ENCODE measurements at regions not wholly inside any gene's neighbourhood (a gene's known extent, or its start where the extent isn't known, plus 50 kb on each side); places are given as distances from the start of the nearest gene placed in this dataset.

GRCh38 chr1:29653034-29653810, 416.9 kb downstream of the PTPRU start:
- H3K27ac Mint-ChIP-seq = no peak overlapping the region
- CTCF ChIA-PET = no interaction called here
- no peaks in the 10 kb centered on the region for H3K4me1 Mint-ChIP-seq
- H3K36me3 Mint-ChIP-seq = no peaks in the 10 kb centered on the region
- H3K27me3 Mint-ChIP-seq = peaks cover 2% of the 10 kb centered on the region
- peak; percentile 27 for DNase-seq
- ATAC-seq = no peak
- H3K9me3 Mint-ChIP-seq (ENCODE audit: low read depth) = no peaks in the 10 kb centered on the region
- H3K4me3 Mint-ChIP-seq = no peak overlapping the region

GRCh38 chr1:29651684-29652665, 415.7 kb downstream of the PTPRU start:
- no peak for ATAC-seq
- CTCF ChIA-PET = no interaction called here
- peak; percentile 22 for DNase-seq

GRCh38 chr1:29651246-29651645, 414.9 kb downstream of the PTPRU start:
- DNase-seq (peak; percentile 18), ATAC-seq (no peak)
- Mint-ChIP-seq H3K27me3 (peaks cover 2% of the 10 kb centered on the region), H3K9me3 (ENCODE audit: low read depth) (no peaks in the 10 kb centered on the region), H3K4me1 (no peaks in the 10 kb centered on the region), H3K27ac (no peak overlapping the region), H3K36me3 (no peaks in the 10 kb centered on the region), H3K4me3 (no peak overlapping the region)
- CTCF ChIA-PET = no interaction called here

More at GRCh38 chr1:29651684-29652665, 415.7 kb downstream of the PTPRU start:
- H3K27me3 Mint-ChIP-seq = peaks cover 2% of the 10 kb centered on the region
- no peak overlapping the region for H3K27ac Mint-ChIP-seq
- H3K4me3 Mint-ChIP-seq = no peak overlapping the region
- no peaks in the 10 kb centered on the region for H3K36me3 Mint-ChIP-seq
- no peaks in the 10 kb centered on the region for H3K9me3 Mint-ChIP-seq (ENCODE audit: low read depth)
- H3K4me1 Mint-ChIP-seq = no peaks in the 10 kb centered on the region

- H3K27me3 Mint-ChIP-seq = peaks cover 2% of the 10 kb centered on the region
- DNase-seq (peak; percentile 22), ATAC-seq (no peak)
- H3K4me1 Mint-ChIP-seq = no peaks in the 10 kb centered on the region
- H3K4me3 Mint-ChIP-seq = no peak overlapping the region
- H3K9me3 Mint-ChIP-seq (ENCODE audit: low read depth) = no peaks in the 10 kb centered on the region
- no peaks in the 10 kb centered on the region for H3K36me3 Mint-ChIP-seq
- no peak overlapping the region for H3K27ac Mint-ChIP-seq
- CTCF ChIA-PET = no interaction called here
Observed at GRCh38 chr1:29650476-29650875, 414.2 kb downstream of the PTPRU start.

- H3K27me3 Mint-ChIP-seq = peaks cover 2% of the 10 kb centered on the region
Observed at GRCh38 chr1:29650041-29650400, 413.7 kb downstream of the PTPRU start.

GRCh38 chr1:29649189-29650040, 413.1 kb downstream of the PTPRU start:
- ATAC-seq = no peak
- no peak overlapping the region for H3K4me3 Mint-ChIP-seq
- H3K27ac Mint-ChIP-seq = no peak overlapping the region
- peaks cover 2% of the 10 kb centered on the region for H3K27me3 Mint-ChIP-seq
- no peaks in the 10 kb centered on the region for H3K36me3 Mint-ChIP-seq
- CTCF ChIA-PET = no interaction called here
- no peaks in the 10 kb centered on the region for H3K9me3 Mint-ChIP-seq (ENCODE audit: low read depth)
- H3K4me1 Mint-ChIP-seq = no peaks in the 10 kb centered on the region
- DNase-seq = peak; percentile 30

More at GRCh38 chr1:29650041-29650400, 413.7 kb downstream of the PTPRU start:
- CTCF ChIA-PET = no interaction called here
- DNase-seq (no peak), ATAC-seq (no peak)
- Mint-ChIP-seq H3K27ac (no peak overlapping the region), H3K9me3 (ENCODE audit: low read depth) (no peaks in the 10 kb centered on the region), H3K36me3 (no peaks in the 10 kb centered on the region), H3K4me3 (no peak overlapping the region), H3K4me1 (no peaks in the 10 kb centered on the region)

- H3K27me3 Mint-ChIP-seq = peaks cover 2% of the 10 kb centered on the region
- H3K27ac Mint-ChIP-seq = no peak overlapping the region
- H3K36me3 Mint-ChIP-seq = no peaks in the 10 kb centered on the region
- H3K4me3 Mint-ChIP-seq = no peak overlapping the region
- ATAC-seq (no peak), DNase-seq (peak; percentile 25)
- H3K4me1 Mint-ChIP-seq = no peaks in the 10 kb centered on the region
- CTCF ChIA-PET = no interaction called here
- no peaks in the 10 kb centered on the region for H3K9me3 Mint-ChIP-seq (ENCODE audit: low read depth)
Observed at GRCh38 chr1:29648798-29649188, 412.5 kb downstream of the PTPRU start.

- CTCF ChIA-PET = no interaction called here
- Mint-ChIP-seq H3K27me3 (peaks cover 2% of the 10 kb centered on the region), H3K9me3 (ENCODE audit: low read depth) (no peaks in the 10 kb centered on the region), H3K27ac (no peak overlapping the region), H3K36me3 (no peaks in the 10 kb centered on the region), H3K4me3 (no peak overlapping the region), H3K4me1 (no peaks in the 10 kb centered on the region)
- DNase-seq (peak; percentile 5), ATAC-seq (no peak)
Observed at GRCh38 chr1:29648026-29648425, 411.7 kb downstream of the PTPRU start.

- no peak overlapping the region for H3K4me3 Mint-ChIP-seq
- no peaks in the 10 kb centered on the region for H3K36me3 Mint-ChIP-seq
- H3K4me1 Mint-ChIP-seq = no peaks in the 10 kb centered on the region
- H3K27me3 Mint-ChIP-seq = peaks cover 2% of the 10 kb centered on the region
- ATAC-seq (no peak), DNase-seq (no peak)
- H3K27ac Mint-ChIP-seq = no peak overlapping the region
- H3K9me3 Mint-ChIP-seq (ENCODE audit: low read depth) = no peaks in the 10 kb centered on the region
- CTCF ChIA-PET = no interaction called here
Observed at GRCh38 chr1:29647581-29647980, 411.3 kb downstream of the PTPRU start.

- Mint-ChIP-seq H3K4me1 (no peaks in the 10 kb centered on the region), H3K27ac (no peak overlapping the region), H3K4me3 (no peak overlapping the region), H3K27me3 (peaks cover 2% of the 10 kb centered on the region), H3K36me3 (no peaks in the 10 kb centered on the region), H3K9me3 (ENCODE audit: low read depth) (no peaks in the 10 kb centered on the region)
- CTCF ChIA-PET = no interaction called here
- no peak for ATAC-seq
- DNase-seq = peak; percentile 34
Observed at GRCh38 chr1:29646161-29646775, 409.9 kb downstream of the PTPRU start.

- Mint-ChIP-seq H3K4me1 (no peaks in the 10 kb centered on the region), H3K36me3 (no peaks in the 10 kb centered on the region), H3K4me3 (no peak overlapping the region), H3K27me3 (no peaks in the 10 kb centered on the region), H3K27ac (no peak overlapping the region), H3K9me3 (ENCODE audit: low read depth) (no peaks in the 10 kb centered on the region)
- ATAC-seq (no peak), DNase-seq (no peak)
- CTCF ChIA-PET = no interaction called here
Observed at GRCh38 chr1:29645586-29645985, 409.3 kb downstream of the PTPRU start.

GRCh38 chr1:29644812-29645211, 408.5 kb downstream of the PTPRU start:
- Mint-ChIP-seq H3K27ac (no peak overlapping the region), H3K4me3 (no peak overlapping the region), H3K9me3 (ENCODE audit: low read depth) (no peaks in the 10 kb centered on the region), H3K27me3 (no peaks in the 10 kb centered on the region), H3K4me1 (no peaks in the 10 kb centered on the region), H3K36me3 (no peaks in the 10 kb centered on the region)
- DNase-seq (peak; percentile 11), ATAC-seq (no peak)
- CTCF ChIA-PET = no interaction called here

GRCh38 chr1:29643838-29644440, 407.6 kb downstream of the PTPRU start:
- no peaks in the 10 kb centered on the region for H3K36me3 Mint-ChIP-seq
- ATAC-seq (no peak), DNase-seq (no peak)
- no peak overlapping the region for H3K27ac Mint-ChIP-seq
- H3K27me3 Mint-ChIP-seq = no peaks in the 10 kb centered on the region
- no peak overlapping the region for H3K4me3 Mint-ChIP-seq
- H3K9me3 Mint-ChIP-seq (ENCODE audit: low read depth) = no peaks in the 10 kb centered on the region
- CTCF ChIA-PET = no interaction called here
- H3K4me1 Mint-ChIP-seq = no peaks in the 10 kb centered on the region

Measured in activated CD8-positive, alpha-beta memory T cell treated with anti-CD3 and anti-CD28 coated beads, Interleukin-2, amount 10 ng/mL, durations not matched to agents 7 days and 5 days (primary cell).